HG02623 (cell line): ENCODE measurements at regions not wholly inside any gene's neighbourhood (a gene's known extent, or its start where the extent isn't known, plus 50 kb on each side); places are given as distances from the start of the nearest gene placed in this dataset.
A peak's percentile ranks its signal among the peaks of the same experiment; 100 is the strongest.
"Not testable (repeated sequence)": the region's sequence is repeated elsewhere in the genome, so short reads cannot be mapped to it uniquely, and the experiment has no call there.

ENCODE experiments used
- ATAC-seq: cut with Tn5 transposase; IDR thresholded peaks from one replicate; pipeline ENCODE4 v1.9.1; 2021; ENCODE audit warnings: moderate library complexity; ENCODE audit not compliant: unreplicated experiment

GRCh38 chr3:161689584-161690298 is 193.1 kb downstream of the OTOL1 start:
- ATAC-seq: no peak

- no peak for ATAC-seq
Observed at GRCh38 chr3:161690299-161690620, 193.7 kb downstream of the OTOL1 start.

GRCh38 chr3:161691677-161692076 is 195.1 kb downstream of the OTOL1 start:
- ATAC-seq: no peak

GRCh38 chr3:161694682-161695564 is 198.3 kb downstream of the OTOL1 start:
- ATAC-seq: no peak

- ATAC-seq: no peak
Observed at GRCh38 chr3:161695811-161696210, 199.2 kb downstream of the OTOL1 start.

- peak; percentile 69 for ATAC-seq
Observed at GRCh38 chr3:161700998-161701397, 204.4 kb downstream of the OTOL1 start.

- not testable (repeated sequence) for ATAC-seq
Observed at GRCh38 chr3:161707253-161707652, 210.6 kb downstream of the OTOL1 start.

- no peak for ATAC-seq
Observed at GRCh38 chr3:161713731-161714130, 217.1 kb downstream of the OTOL1 start.

GRCh38 chr3:161731968-161732367 is 235.4 kb downstream of the OTOL1 start:
- no peak for ATAC-seq

GRCh38 chr3:161737171-161737570 is 240.6 kb downstream of the OTOL1 start:
- ATAC-seq: no peak

GRCh38 chr3:161740421-161740820 is 243.8 kb downstream of the OTOL1 start:
- ATAC-seq: no peak

- ATAC-seq: no peak
Observed at GRCh38 chr3:161744366-161744765, 247.8 kb downstream of the OTOL1 start.

GRCh38 chr3:161745741-161746140 is 249.1 kb downstream of the OTOL1 start:
- no peak for ATAC-seq

- no peak for ATAC-seq
Observed at GRCh38 chr3:161748049-161748448, 251.4 kb downstream of the OTOL1 start.

- ATAC-seq: no peak
Observed at GRCh38 chr3:161754420-161755053, 257.9 kb downstream of the OTOL1 start.

- ATAC-seq: no peak
Observed at GRCh38 chr3:161759444-161759843, 262.8 kb downstream of the OTOL1 start.

GRCh38 chr3:161766331-161766730 is 269.7 kb downstream of the OTOL1 start:
- ATAC-seq: no peak

- peak; percentile 80 for ATAC-seq
Observed at GRCh38 chr3:161770484-161771386, 274.1 kb downstream of the OTOL1 start.

GRCh38 chr3:161781381-161781780 is 284.8 kb downstream of the OTOL1 start:
- no peak for ATAC-seq

- no peak for ATAC-seq
Observed at GRCh38 chr3:161793194-161793930, 296.8 kb downstream of the OTOL1 start.
